Karpas-422 (cell line): ENCODE measurements at regions not wholly inside any gene's neighbourhood (a gene's known extent, or its start where the extent isn't known, plus 50 kb on each side); places are given as distances from the start of the nearest gene placed in this dataset.

ENCODE experiments used
- DNase-seq: peaks from one replicate; pipeline ENCODE4 v3.0.0-alpha.2; 2015
- H2AFZ ChIP-seq: fragments of 200-600 bp; sonication (generic); 2 replicates; pipeline ENCODE4 v1.6.1; 2014; ENCODE audit warnings: antibody characterized with exemption, low read length, mixed read lengths
- H3K27ac ChIP-seq: fragments of 200-600 bp; sonication (generic); 2 replicates; pipeline ENCODE4 v1.5.1; 2014; ENCODE audit warnings: mild to moderate bottlenecking, low read length, moderate library complexity
- H3K27me3 ChIP-seq: fragments of 200-600 bp; sonication (generic); 2 replicates; pipeline ENCODE4 v1.6.1; 2014; ENCODE audit warnings: low read length, mixed read lengths
- H3K36me3 ChIP-seq: fragments of 200-600 bp; sonication (generic); 2 replicates; pipeline ENCODE4 v1.6.1; 2014; ENCODE audit warnings: low read length, mixed read lengths; ENCODE audit not compliant: insufficient read depth
- H3K4me1 ChIP-seq: fragments of 200-600 bp; sonication (generic); 2 replicates; pipeline ENCODE4 v1.6.1; 2014; ENCODE audit warnings: mild to moderate bottlenecking, low read length, mixed read lengths
- H3K4me2 ChIP-seq: fragments of 200-600 bp; sonication (generic); 2 replicates; pipeline ENCODE4 v1.6.1; 2014; ENCODE audit warnings: low read length, low read depth, mild to moderate bottlenecking; ENCODE audit not compliant: poor library complexity, severe bottlenecking
- H3K4me3 ChIP-seq: fragments of 200-600 bp; sonication (generic); 2 replicates; pipeline ENCODE4 v1.5.1; 2014; ENCODE audit warnings: mild to moderate bottlenecking, antibody characterized with exemption, low read length, mixed read lengths
- H3K79me2 ChIP-seq: fragments of 200-600 bp; sonication (generic); 2 replicates; pipeline ENCODE4 v1.6.1; 2014; ENCODE audit warnings: mild to moderate bottlenecking, low read length, mixed read lengths
- H3K9ac ChIP-seq: fragments of 200-600 bp; sonication (generic); 2 replicates; pipeline ENCODE4 v1.6.0; 2014; ENCODE audit warnings: low read length
- H3K9me2 ChIP-seq: fragments of 200-600 bp; sonication (generic), shearing (Covaris generic); replicated peaks from 2 replicates; pipeline ENCODE4 v1.6.0; 2014; ENCODE audit warnings: mild to moderate bottlenecking, low read length, moderate library complexity; ENCODE audit not compliant: insufficient read depth
- H3K9me3 ChIP-seq: fragments of 300-700, 200-600 bp; sonication (generic); 2 replicates; pipeline ENCODE4 v1.6.1; 2014; ENCODE audit warnings: low read length, mixed read lengths
- H4K20me1 ChIP-seq: fragments of 200-600 bp; sonication (generic); 2 replicates; pipeline ENCODE4 v1.6.1; 2014; ENCODE audit warnings: mild to moderate bottlenecking, antibody characterized with exemption, low read length, low read depth; ENCODE audit not compliant: insufficient read depth

- H2AFZ ChIP-seq, result no peak overlapping the region
- no peaks in the 10 kb centered on the region for H3K9me3 ChIP-seq
These were observed 201.5 kb downstream of the C9orf50 start for GRCh38 chr9:129419382-129419899.

GRCh38 chr9:129418451-129418850, 202.4 kb downstream of the C9orf50 start:
- H3K27ac ChIP-seq, result no peak overlapping the region
- H3K9ac ChIP-seq, result no peak overlapping the region
- DNase-seq, result no peak
- no peaks in the 10 kb centered on the region for H3K9me2 ChIP-seq
- H3K27me3 ChIP-seq, result no peaks in the 10 kb centered on the region
- no peaks in the 10 kb centered on the region for H3K36me3 ChIP-seq
- H4K20me1 ChIP-seq, result no peaks in the 10 kb centered on the region
- no peak overlapping the region for H3K4me3 ChIP-seq
- peaks cover 19% of the 10 kb centered on the region for H3K4me1 ChIP-seq
- H2AFZ ChIP-seq, result no peak overlapping the region
- H3K9me3 ChIP-seq, result no peaks in the 10 kb centered on the region
- no peak overlapping the region for H3K4me2 ChIP-seq
- no peaks in the 10 kb centered on the region for H3K79me2 ChIP-seq

More at GRCh38 chr9:129419382-129419899, 201.5 kb downstream of the C9orf50 start:
- H3K27me3 ChIP-seq, result no peaks in the 10 kb centered on the region
- peaks cover 12% of the 10 kb centered on the region for H3K4me1 ChIP-seq
- no peaks in the 10 kb centered on the region for H3K36me3 ChIP-seq
- no peak overlapping the region for H3K4me2 ChIP-seq
- DNase-seq, result no peak
- no peak overlapping the region for H3K4me3 ChIP-seq
- no peaks in the 10 kb centered on the region for H4K20me1 ChIP-seq
- no peak overlapping the region for H3K27ac ChIP-seq
- H3K9me2 ChIP-seq, result no peaks in the 10 kb centered on the region
- no peak overlapping the region for H3K9ac ChIP-seq
- H3K79me2 ChIP-seq, result no peaks in the 10 kb centered on the region

GRCh38 chr9:129416821-129417539, 203.9 kb downstream of the C9orf50 start:
- Histone ChIP-seq H3K4me1 (peaks cover 25% of the 10 kb centered on the region), H3K4me2 (no peak overlapping the region), H3K9ac (peak overlapping the region; percentile 34), H3K4me3 (no peak overlapping the region), H3K36me3 (no peaks in the 10 kb centered on the region), H2AFZ (no peak overlapping the region), H3K9me3 (no peaks in the 10 kb centered on the region), H3K9me2 (no peaks in the 10 kb centered on the region), H4K20me1 (no peaks in the 10 kb centered on the region), H3K27me3 (no peaks in the 10 kb centered on the region), H3K27ac (no peak overlapping the region), H3K79me2 (no peaks in the 10 kb centered on the region)
- DNase-seq, result no peak

- Histone ChIP-seq H3K9ac (no peak overlapping the region), H3K36me3 (no peaks in the 10 kb centered on the region), H3K9me3 (no peaks in the 10 kb centered on the region), H3K4me2 (no peak overlapping the region), H3K27me3 (no peaks in the 10 kb centered on the region), H3K79me2 (no peaks in the 10 kb centered on the region), H2AFZ (no peak overlapping the region), H3K27ac (no peak overlapping the region), H3K4me3 (no peak overlapping the region), H3K4me1 (peaks cover 25% of the 10 kb centered on the region), H4K20me1 (no peaks in the 10 kb centered on the region), H3K9me2 (no peaks in the 10 kb centered on the region)
- no peak for DNase-seq
These were observed 204.8 kb downstream of the C9orf50 start for GRCh38 chr9:129415942-129416651.

GRCh38 chr9:129414993-129415941, 205.6 kb downstream of the C9orf50 start:
- Histone ChIP-seq H3K36me3 (no peaks in the 10 kb centered on the region), H3K27me3 (no peaks in the 10 kb centered on the region), H3K79me2 (no peaks in the 10 kb centered on the region), H3K4me2 (no peak overlapping the region), H3K9me3 (peaks cover 2% of the 10 kb centered on the region; the same call in 1 of the 2 replicates), H3K27ac (no peak overlapping the region), H3K4me1 (peaks cover 25% of the 10 kb centered on the region), H3K9ac (no peak overlapping the region), H3K4me3 (no peak overlapping the region), H2AFZ (no peak overlapping the region), H3K9me2 (no peaks in the 10 kb centered on the region), H4K20me1 (no peaks in the 10 kb centered on the region)
- DNase-seq, result no peak

- H2AFZ ChIP-seq, result no peak overlapping the region
- no peak for DNase-seq
- peak overlapping the region; percentile 70 for H3K4me2 ChIP-seq
- H3K36me3 ChIP-seq, result no peaks in the 10 kb centered on the region
- H3K79me2 ChIP-seq, result no peaks in the 10 kb centered on the region
- peaks cover 25% of the 10 kb centered on the region for H3K4me1 ChIP-seq
- H3K9me2 ChIP-seq, result no peaks in the 10 kb centered on the region
- H3K9ac ChIP-seq, result peak overlapping the region; percentile 75
- no peaks in the 10 kb centered on the region for H3K27me3 ChIP-seq
- H3K9me3 ChIP-seq, result peaks cover 7% of the 10 kb centered on the region; the same call in 1 of the 2 replicates
- H3K27ac ChIP-seq, result no peak overlapping the region
- peak overlapping the region; percentile 61; the same call in 1 of the 2 replicates for H3K4me3 ChIP-seq
- no peaks in the 10 kb centered on the region for H4K20me1 ChIP-seq
These were observed 206.4 kb downstream of the C9orf50 start for GRCh38 chr9:129414377-129414992.

DNA sequence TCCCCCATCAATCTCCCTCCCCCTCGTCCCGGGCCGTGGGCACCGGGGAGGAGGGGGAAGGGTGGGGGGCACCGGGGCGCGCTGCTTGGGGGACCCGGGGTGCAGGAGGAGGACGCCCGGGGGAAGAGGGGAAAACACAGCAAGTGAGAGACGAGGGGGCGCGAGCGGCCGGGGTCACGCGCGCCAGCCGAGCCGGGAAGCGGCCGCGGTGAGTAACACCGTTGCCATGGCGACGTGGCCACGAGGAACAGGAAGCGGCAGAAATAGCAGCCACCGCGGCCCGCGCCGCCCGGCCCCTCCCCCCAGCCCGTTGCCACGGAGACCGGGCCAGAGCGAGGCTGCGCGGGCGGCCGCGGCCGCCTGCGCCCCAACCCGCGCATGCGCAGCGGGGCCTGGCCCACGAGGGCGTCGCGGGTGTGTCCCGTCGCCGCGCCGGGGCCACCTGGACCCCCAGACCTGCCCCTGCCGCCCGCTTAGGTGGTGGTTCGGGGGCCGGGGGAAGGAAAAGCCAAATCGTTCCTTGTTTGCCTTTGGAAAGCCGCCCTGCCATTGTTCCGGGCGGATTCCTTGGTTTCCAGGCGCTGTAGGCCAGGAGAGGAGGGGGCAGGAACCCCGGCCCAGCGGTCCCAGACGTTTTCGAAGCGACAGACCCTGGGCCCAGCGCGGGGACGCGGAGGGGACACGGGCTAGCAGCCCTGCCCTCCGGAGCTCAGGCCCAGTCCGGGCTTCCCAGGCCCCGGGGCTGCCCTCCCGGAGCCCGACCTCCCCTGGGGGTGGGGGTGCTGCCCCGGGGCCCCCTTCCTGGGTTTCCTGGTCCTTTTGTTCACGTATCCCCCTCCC, 207.1 kb downstream of the C9orf50 start:
- Histone ChIP-seq H3K9ac (peak overlapping the region; percentile 86), H3K27me3 (no peaks in the 10 kb centered on the region), H2AFZ (no peak overlapping the region; the same call in 1 of the 2 replicates), H3K4me3 (peak overlapping the region; percentile 76), H3K27ac (peak overlapping the region; percentile 80), H3K4me2 (peak overlapping the region; percentile 97), H3K9me3 (peaks cover 7% of the 10 kb centered on the region; the same call in 1 of the 2 replicates), H3K79me2 (no peaks in the 10 kb centered on the region), H3K4me1 (peaks cover 25% of the 10 kb centered on the region), H3K9me2 (no peaks in the 10 kb centered on the region), H3K36me3 (no peaks in the 10 kb centered on the region), H4K20me1 (no peaks in the 10 kb centered on the region)
- DNase-seq, result peak; percentile 98
